K562 (cell line): ENCODE measurements at regions not wholly inside any gene's neighbourhood (a gene's known extent, or its start where the extent isn't known, plus 50 kb on each side); places are given as distances from the start of the nearest gene placed in this dataset.

Source experiments
- ATAC-seq: fragments of 200-7000 bp; cut with Tn5 transposase; 3 replicates; pipeline ENCODE4 v1.9.1; 2020; ENCODE audit warnings: moderate library complexity
- BruUV-seq: library from RNA; stranded (reverse); fragments of 400-500 nt; replicated peaks from 2 replicates; lab custom pipeline; 2021; lab: Mats Ljungman, UMichigan
- CTCF ChIA-PET: fragments of 300-600 bp; formaldehyde crosslinking; extraction: SDS; loops from one replicate; lab custom pipeline; 2021; ENCODE audit warnings: low intra/inter-chr PET ratio; lab: Yijun Ruan, JAX
- POLR2A ChIA-PET: fragments of 300-600, 350-650 bp; sonication (Branson Sonifier 250); formaldehyde crosslinking; extraction: SDS; loops from one replicate; lab custom pipeline; 2021; ENCODE audit warnings: antibody characterized with exemption, inconsistent platforms; lab: Yijun Ruan, JAX
- DNase-seq, 4 experiments: peaks; one replicate each; pipeline versions ENCODE4 v3.0.0 to v3.0.0-alpha.2; 2011 to 2018; ENCODE audit warnings: low spot score in 3 of 4, mixed read lengths in 3 of 4; ENCODE audit errors: extremely low read depth in 1 of 4
- FAIRE-seq: peaks from 2 replicates; lab custom pipeline; 2011; peaks lifted over from hg19 to GRCh38; lab: Jason Lieb, UNC
- H2AFZ ChIP-seq: 2 replicates; pipeline ENCODE4 v1.6.0; 2011; ENCODE audit warnings: low read depth, low read length, control low read depth, inconsistent platforms
- H3K27ac ChIP-seq: fragments of 200-600 bp; 3 replicates; pipeline ENCODE4 v1.8.0; 2011; ENCODE audit warnings: low read depth, mild to moderate bottlenecking, control low read depth, inconsistent platforms, low read length, moderate library complexity, mixed read lengths; ENCODE audit errors: extremely low read depth
- H3K27me3 ChIP-seq, 2 experiments: fragments of 300-600 bp in 1 of 2; 2 replicates in 1 of 2; 3 replicates in 1 of 2; pipeline versions ENCODE4 v1.6.0 to v1.8.0; 2011; ENCODE audit warnings: inconsistent platforms in 2 of 2, low read length in 2 of 2, mild to moderate bottlenecking in 1 of 2, mixed read lengths in 1 of 2, moderate library complexity in 1 of 2; ENCODE audit not compliant: control insufficient read depth in 2 of 2, insufficient read depth in 2 of 2
- H3K36me3 ChIP-seq: fragments of 300-600 bp; 3 replicates; pipeline ENCODE4 v1.8.0; 2011; ENCODE audit warnings: mild to moderate bottlenecking, low read length, inconsistent platforms; ENCODE audit not compliant: control insufficient read depth, insufficient read depth
- H3K4me1 ChIP-seq, 2 experiments: fragments of 200-600 bp in 1 of 2; replicated peaks in 1 of 2; 2 replicates in 1 of 2; 3 replicates in 1 of 2; pipeline versions ENCODE4 v1.5.1 to v1.8.0; 2011; ENCODE audit warnings: inconsistent platforms in 2 of 2, low read length in 2 of 2, mild to moderate bottlenecking in 1 of 2, mixed read lengths in 1 of 2, moderate library complexity in 1 of 2; ENCODE audit not compliant: control insufficient read depth in 2 of 2, insufficient read depth in 2 of 2
- H3K4me2 ChIP-seq: 2 replicates; pipeline ENCODE4 v1.6.1; 2011; ENCODE audit warnings: low read length, control low read depth, inconsistent platforms, mixed read lengths; ENCODE audit not compliant: insufficient read depth
- H3K4me3 ChIP-seq: fragments of 200-600 bp; sonication (generic), shearing (Covaris generic); 2 replicates; pipeline ENCODE4 v1.5.1; 2016; ENCODE audit warnings: control low read depth, inconsistent platforms
- H3K79me2 ChIP-seq: fragments of 200-600 bp; 3 replicates; pipeline ENCODE4 v1.8.0; 2011; ENCODE audit warnings: low read length, inconsistent platforms; ENCODE audit not compliant: control insufficient read depth, insufficient read depth
- H3K9ac ChIP-seq, 2 experiments: 2 replicates each; pipeline versions ENCODE4 v1.6.0 to v1.6.1; 2011; ENCODE audit warnings: low read depth in 2 of 2, low read length in 2 of 2, control low read depth in 1 of 2, inconsistent platforms in 1 of 2, mild to moderate bottlenecking in 1 of 2, mixed read lengths in 1 of 2; ENCODE audit not compliant: insufficient read depth in 1 of 2
- H3K9me1 ChIP-seq: one replicate; pipeline ENCODE4 v1.6.0; 2011; ENCODE audit warnings: inconsistent platforms, mild to moderate bottlenecking, low read length, moderate library complexity; ENCODE audit not compliant: control insufficient read depth, insufficient read depth
- H3K9me3 ChIP-seq: replicated peaks from 2 replicates; pipeline ENCODE4 v1.5.1; 2011; ENCODE audit warnings: low read depth, low read length, inconsistent platforms; ENCODE audit not compliant: control insufficient read depth, insufficient read depth
- H4K20me1 ChIP-seq: replicated peaks from 2 replicates; pipeline ENCODE4 v1.6.1; 2011; ENCODE audit warnings: low read length, inconsistent platforms, mixed read lengths; ENCODE audit not compliant: control insufficient read depth, insufficient read depth
- BCOR ChIP-seq: fragments of 450-650 bp; IDR thresholded peaks from 2 replicates; pipeline ENCODE4 v1.6.1; 2016
- CCAR2 ChIP-seq: fragments of 200-400 bp; formaldehyde crosslinking; IDR thresholded peaks from 2 replicates; pipeline ENCODE4 v1.6.1; 2017; ENCODE audit warnings: mild to moderate bottlenecking, low read depth, low read length
- EZH2 ChIP-seq: IDR thresholded peaks from 2 replicates; pipeline ENCODE4 v1.6.1; 2012; ENCODE audit warnings: low read depth, mild to moderate bottlenecking, inconsistent platforms, low read length, borderline replicate concordance
- L3MBTL2 ChIP-seq: fragments of 450-650 bp; IDR thresholded peaks from 2 replicates; pipeline ENCODE4 v1.6.1; 2016; ENCODE audit warnings: mild to moderate bottlenecking, moderate library complexity
- POLR2H ChIP-seq: IDR thresholded peaks from 2 replicates; pipeline ENCODE4 v1.6.1; 2016; ENCODE audit warnings: missing genetic modification characterization, low read depth, mild to moderate bottlenecking, control low read depth, missing compliant biosample characterization, moderate library complexity
- PTRF ChIP-seq: fragments of 450-650 bp; IDR thresholded peaks from 2 replicates; pipeline ENCODE4 v1.6.1; 2016; ENCODE audit warnings: mild to moderate bottlenecking, missing genetic modification characterization, missing compliant biosample characterization
- SMAD3 ChIP-seq: fragments of 450-650 bp; formaldehyde crosslinking; conservative IDR thresholded peaks from 2 replicates; pipeline ENCODE4 v1.4.0; 2020; ENCODE audit warnings: mild to moderate bottlenecking
- ZNF57 ChIP-seq: fragments of 450-650 bp; formaldehyde crosslinking; IDR thresholded peaks from 2 replicates; pipeline ENCODE4 v1.4.0; 2020; ENCODE audit warnings: mild to moderate bottlenecking, moderate library complexity
- ZNF75A ChIP-seq: fragments of 450-650 bp; formaldehyde crosslinking; IDR thresholded peaks from 2 replicates; pipeline ENCODE4 v1.4.0; 2020; ENCODE audit warnings: mild to moderate bottlenecking
- ZNF766 ChIP-seq: fragments of 200-800 bp; sonication (Bioruptor generic); conservative IDR thresholded peaks from 2 replicates; pipeline ENCODE4 v1.6.1; 2016; ENCODE audit warnings: missing genetic modification characterization, missing compliant biosample characterization
- WGBS: fragments of 100-300 bp; shearing (Covaris generic); methylation state at CpG from one replicate; pipeline ENCODE4 v1.1.6; 2016; ENCODE audit warnings: low coverage, mixed read lengths; ENCODE audit not compliant: insufficient coverage; ENCODE audit errors: missing lambda C conversion rate; 5-methylcytosine and 5-hydroxymethylcytosine counted together
- in situ Hi-C: fragments of 300-500 bp; cut with MboI; formaldehyde crosslinking; loops from 4 replicates; pipeline ENCODE4 v1.15.0; 2018; ENCODE audit warnings: inconsistent platforms, mixed read lengths
- intact Hi-C: fragments of 100-400 bp; cut with micrococcal nuclease; formaldehyde crosslinking; loops from 2 replicates; pipeline ENCODE4 v1.14.2; 2022
- TF ChIP-seq, protein P1 (sequence below): fragments of 250-450 bp; sonication (Bioruptor Pico); IDR thresholded peaks from 2 replicates; pipeline ENCODE4 v1.8.0; 2021; ENCODE audit warnings: moderate library complexity, mild to moderate bottlenecking, inconsistent platforms
- TF ChIP-seq, protein P2 (sequence below), 3 experiments: fragments of 200-800 bp in 1 of 3; sonication (Bioruptor generic) in 1 of 3; sonication (generic) in 1 of 3; formaldehyde crosslinking in 1 of 3; IDR thresholded peaks; 2 replicates each; pipeline versions ENCODE4 v1.6.1 to v1.8.0; 2016 to 2022; ENCODE audit warnings: mild to moderate bottlenecking in 2 of 3, missing compliant biosample characterization in 2 of 3, missing genetic modification characterization in 2 of 3, missing genetic modification reagents in 1 of 3
- TF ChIP-seq, protein P3 (sequence below): fragments of 200-800 bp; sonication (Bioruptor generic); IDR thresholded peaks from 2 replicates; pipeline ENCODE4 v1.6.1; 2017; ENCODE audit warnings: missing genetic modification characterization, missing compliant biosample characterization
- TF ChIP-seq, protein P4 (sequence below), 2 experiments: IDR thresholded peaks; 2 replicates each; pipeline ENCODE4 v1.6.1; 2011; ENCODE audit warnings: borderline replicate concordance in 1 of 2, control low read depth in 1 of 2, low read depth in 1 of 2, low read length in 1 of 2, mild to moderate bottlenecking in 1 of 2, mixed read lengths in 1 of 2, moderate library complexity in 1 of 2; ENCODE audit not compliant: insufficient read depth in 1 of 2, insufficient read length in 1 of 2, poor library complexity in 1 of 2, severe bottlenecking in 1 of 2; ENCODE audit errors: extremely low read depth in 1 of 2
- TF ChIP-seq, protein P5 (sequence below): sonication (generic); formaldehyde crosslinking; IDR thresholded peaks from 2 replicates; pipeline ENCODE4 v1.4.0; 2020; ENCODE audit warnings: mild to moderate bottlenecking, missing genetic modification reagents

DNA sequence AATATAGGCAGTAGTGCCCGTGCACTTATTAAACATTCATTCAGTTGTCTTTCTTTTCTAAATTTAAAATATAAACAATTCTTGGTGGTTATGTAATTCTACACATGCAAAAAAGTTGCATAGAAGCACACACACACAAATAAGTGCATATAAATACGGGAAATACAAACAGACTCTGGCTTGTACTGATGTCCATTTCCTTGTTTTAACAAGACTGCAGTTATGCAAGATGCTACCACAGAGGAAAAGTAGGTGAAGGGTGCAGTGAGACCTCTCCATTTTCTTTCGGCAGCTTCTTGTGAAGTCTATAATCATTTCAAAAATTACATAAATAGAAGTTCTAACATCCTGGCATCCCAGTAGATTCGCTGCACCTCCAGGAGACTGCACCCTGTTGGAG is 130.6 kb upstream of the BCL6 start:
- Histone ChIP-seq H3K79me2 (no peaks in the 10 kb centered on the region), H3K4me1 (no peaks in the 10 kb centered on the region), H4K20me1 (no peaks in the 10 kb centered on the region), H3K9me1 (no peaks in the 10 kb centered on the region), H3K36me3 (no peaks in the 10 kb centered on the region), H3K9ac (no peak overlapping the region), H3K27me3 (peaks cover 0 to 4% of the 10 kb centered on the region in 2 experiments; a peak in 1 of 5 replicates), H3K9me3 (no peaks in the 10 kb centered on the region), H3K4me2 (no peak overlapping the region), H3K27ac (no peak overlapping the region), H3K4me3 (no peak overlapping the region), H2AFZ (no peak overlapping the region)
- no peak for ATAC-seq
- CTCF ChIA-PET, result no interaction called here
- BruUV-seq, result no TSS peak
- DNase-seq, result no peak
- intact Hi-C loops, result no loop called here
- POLR2A ChIA-PET, result interaction anchor here (1.5 kb wide), 1 partner anchor 14 kb away, joined by 4 read pairs; no protein-coding TSS in a partner anchor
- in situ Hi-C loops, result no loop called here
- FAIRE-seq, result no peak
- WGBS, result 9% methylated on average over 4 of the region's 4 CpGs
- TF ChIP-seq PTRF (tag), result no peak
- no peak for TF ChIP-seq L3MBTL2
- TF ChIP-seq, protein P1, sequence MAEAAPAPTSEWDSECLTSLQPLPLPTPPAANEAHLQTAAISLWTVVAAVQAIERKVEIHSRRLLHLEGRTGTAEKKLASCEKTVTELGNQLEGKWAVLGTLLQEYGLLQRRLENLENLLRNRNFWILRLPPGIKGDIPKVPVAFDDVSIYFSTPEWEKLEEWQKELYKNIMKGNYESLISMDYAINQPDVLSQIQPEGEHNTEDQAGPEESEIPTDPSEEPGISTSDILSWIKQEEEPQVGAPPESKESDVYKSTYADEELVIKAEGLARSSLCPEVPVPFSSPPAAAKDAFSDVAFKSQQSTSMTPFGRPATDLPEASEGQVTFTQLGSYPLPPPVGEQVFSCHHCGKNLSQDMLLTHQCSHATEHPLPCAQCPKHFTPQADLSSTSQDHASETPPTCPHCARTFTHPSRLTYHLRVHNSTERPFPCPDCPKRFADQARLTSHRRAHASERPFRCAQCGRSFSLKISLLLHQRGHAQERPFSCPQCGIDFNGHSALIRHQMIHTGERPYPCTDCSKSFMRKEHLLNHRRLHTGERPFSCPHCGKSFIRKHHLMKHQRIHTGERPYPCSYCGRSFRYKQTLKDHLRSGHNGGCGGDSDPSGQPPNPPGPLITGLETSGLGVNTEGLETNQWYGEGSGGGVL (CRISPR knock-in tag), result no peak
- TF ChIP-seq SMAD3 (CRISPR knock-in tag), result no peak
- TF ChIP-seq EZH2, result no peak
- TF ChIP-seq, protein P2, sequence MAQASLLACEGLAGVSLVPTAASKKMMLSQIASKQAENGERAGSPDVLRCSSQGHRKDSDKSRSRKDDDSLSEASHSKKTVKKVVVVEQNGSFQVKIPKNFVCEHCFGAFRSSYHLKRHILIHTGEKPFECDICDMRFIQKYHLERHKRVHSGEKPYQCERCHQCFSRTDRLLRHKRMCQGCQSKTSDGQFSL (CRISPR knock-in tag; IDR thresholded peaks at IDR 0.05), result no peak
- TF ChIP-seq, protein P2 (tag; IDR thresholded peaks at IDR 0.05), result no peak
- no peak for TF ChIP-seq ZNF766 (CRISPR knock-in tag)
- TF ChIP-seq ZNF75A (CRISPR knock-in tag), result no peak
- TF ChIP-seq, protein P3, sequence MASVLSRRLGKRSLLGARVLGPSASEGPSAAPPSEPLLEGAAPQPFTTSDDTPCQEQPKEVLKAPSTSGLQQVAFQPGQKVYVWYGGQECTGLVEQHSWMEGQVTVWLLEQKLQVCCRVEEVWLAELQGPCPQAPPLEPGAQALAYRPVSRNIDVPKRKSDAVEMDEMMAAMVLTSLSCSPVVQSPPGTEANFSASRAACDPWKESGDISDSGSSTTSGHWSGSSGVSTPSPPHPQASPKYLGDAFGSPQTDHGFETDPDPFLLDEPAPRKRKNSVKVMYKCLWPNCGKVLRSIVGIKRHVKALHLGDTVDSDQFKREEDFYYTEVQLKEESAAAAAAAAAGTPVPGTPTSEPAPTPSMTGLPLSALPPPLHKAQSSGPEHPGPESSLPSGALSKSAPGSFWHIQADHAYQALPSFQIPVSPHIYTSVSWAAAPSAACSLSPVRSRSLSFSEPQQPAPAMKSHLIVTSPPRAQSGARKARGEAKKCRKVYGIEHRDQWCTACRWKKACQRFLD (CRISPR knock-in tag), result no peak
- TF ChIP-seq, protein P4, sequence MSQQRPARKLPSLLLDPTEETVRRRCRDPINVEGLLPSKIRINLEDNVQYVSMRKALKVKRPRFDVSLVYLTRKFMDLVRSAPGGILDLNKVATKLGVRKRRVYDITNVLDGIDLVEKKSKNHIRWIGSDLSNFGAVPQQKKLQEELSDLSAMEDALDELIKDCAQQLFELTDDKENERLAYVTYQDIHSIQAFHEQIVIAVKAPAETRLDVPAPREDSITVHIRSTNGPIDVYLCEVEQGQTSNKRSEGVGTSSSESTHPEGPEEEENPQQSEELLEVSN (IDR thresholded peaks at IDR 0.05; ENCODE audit: borderline replicate concordance in 1 of 2, extremely low read depth in 1 of 2, insufficient read depth in 1 of 2, insufficient read length in 1 of 2, low read depth in 1 of 2, low read length in 1 of 2, poor library complexity in 1 of 2, severe bottlenecking in 1 of 2), result no peak
- TF ChIP-seq, protein P5, sequence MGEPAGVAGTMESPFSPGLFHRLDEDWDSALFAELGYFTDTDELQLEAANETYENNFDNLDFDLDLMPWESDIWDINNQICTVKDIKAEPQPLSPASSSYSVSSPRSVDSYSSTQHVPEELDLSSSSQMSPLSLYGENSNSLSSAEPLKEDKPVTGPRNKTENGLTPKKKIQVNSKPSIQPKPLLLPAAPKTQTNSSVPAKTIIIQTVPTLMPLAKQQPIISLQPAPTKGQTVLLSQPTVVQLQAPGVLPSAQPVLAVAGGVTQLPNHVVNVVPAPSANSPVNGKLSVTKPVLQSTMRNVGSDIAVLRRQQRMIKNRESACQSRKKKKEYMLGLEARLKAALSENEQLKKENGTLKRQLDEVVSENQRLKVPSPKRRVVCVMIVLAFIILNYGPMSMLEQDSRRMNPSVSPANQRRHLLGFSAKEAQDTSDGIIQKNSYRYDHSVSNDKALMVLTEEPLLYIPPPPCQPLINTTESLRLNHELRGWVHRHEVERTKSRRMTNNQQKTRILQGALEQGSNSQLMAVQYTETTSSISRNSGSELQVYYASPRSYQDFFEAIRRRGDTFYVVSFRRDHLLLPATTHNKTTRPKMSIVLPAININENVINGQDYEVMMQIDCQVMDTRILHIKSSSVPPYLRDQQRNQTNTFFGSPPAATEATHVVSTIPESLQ (CRISPR knock-in tag), result no peak
- TF ChIP-seq POLR2H (tag), result no peak
- no peak for TF ChIP-seq CCAR2
- TF ChIP-seq ZNF57 (CRISPR knock-in tag), result no peak
- no peak for TF ChIP-seq BCOR
